GM19328 (cell line): ENCODE measurements at regions not wholly inside any gene's neighbourhood (a gene's known extent, or its start where the extent isn't known, plus 50 kb on each side); places are given as distances from the start of the nearest gene placed in this dataset.

Experiments
- ATAC-seq: cut with Tn5 transposase; IDR thresholded peaks from one replicate; pipeline ENCODE4 v1.9.1; 2021; ENCODE audit warnings: mild to moderate bottlenecking, moderate library complexity; ENCODE audit not compliant: unreplicated experiment

GRCh38 chr11:71311928-71312510, 59.6 kb upstream of the SHANK2 start:
- ATAC-seq = no peak

DNA sequence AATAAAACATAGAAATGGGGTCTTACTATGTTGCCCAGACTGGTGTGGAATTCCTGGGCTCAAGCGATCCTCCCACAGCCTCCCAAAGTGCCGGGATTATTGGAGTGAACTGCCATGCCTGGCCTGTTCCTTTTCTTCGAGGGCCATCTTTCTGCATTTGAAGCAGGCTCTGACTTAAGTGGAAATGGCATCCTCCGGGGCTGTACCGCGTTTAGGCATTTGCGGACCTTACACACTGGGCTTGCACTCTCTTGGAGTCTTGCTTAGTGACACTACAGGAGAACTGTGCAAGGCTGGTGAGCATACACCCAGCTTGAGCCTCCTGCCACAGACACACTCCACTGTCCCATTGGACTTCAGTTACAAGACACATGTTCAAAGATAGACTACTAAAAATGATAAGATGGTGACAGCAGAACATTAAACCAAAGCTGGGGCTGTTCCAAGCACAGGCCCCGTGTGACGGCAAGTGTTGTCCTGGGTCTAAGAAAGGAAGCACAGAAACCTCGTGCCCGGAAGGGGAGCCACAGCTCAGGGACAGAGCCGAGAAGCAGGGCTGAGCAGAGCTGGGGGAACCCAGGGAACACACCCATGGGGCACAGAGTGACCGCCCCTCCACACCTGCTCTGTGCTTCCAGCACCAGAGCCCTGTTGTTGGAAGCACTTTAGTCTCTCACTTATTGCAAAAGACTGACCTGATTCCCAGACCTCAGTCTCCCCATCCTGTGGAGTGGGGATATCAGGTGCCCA, 59.0 kb upstream of the SHANK2 start:
- no peak for ATAC-seq

- no peak for ATAC-seq
These were observed 57.8 kb upstream of the SHANK2 start for GRCh38 chr11:71310184-71310583.

- ATAC-seq = no peak
These were observed 57.2 kb upstream of the SHANK2 start for GRCh38 chr11:71309611-71310010.

- ATAC-seq = no peak
These were observed 56.8 kb upstream of the SHANK2 start for GRCh38 chr11:71309181-71309580.

GRCh38 chr11:71307811-71308645, 55.7 kb upstream of the SHANK2 start:
- ATAC-seq = no peak

- ATAC-seq = no peak
These were observed 53.2 kb upstream of the SHANK2 start for GRCh38 chr11:71305451-71306125.

DNA sequence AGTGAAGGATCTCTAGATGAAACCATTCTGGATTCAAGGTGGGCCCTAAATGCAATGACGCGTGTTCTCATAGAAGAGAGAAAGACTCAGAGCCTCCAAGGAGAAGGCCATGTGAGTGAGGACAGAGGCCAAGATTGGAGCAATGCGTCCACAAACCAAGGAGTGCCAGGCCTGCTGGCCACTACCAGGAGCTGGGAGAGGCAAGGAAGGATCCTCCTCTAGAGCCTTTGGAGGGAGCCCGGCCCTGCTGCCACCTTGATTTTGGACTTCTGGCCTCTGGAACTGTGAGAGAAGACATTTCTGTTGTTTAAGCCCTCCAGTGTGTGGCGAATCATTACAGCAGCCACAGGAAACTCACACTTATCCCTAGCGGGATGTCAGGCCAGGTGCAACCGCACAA, 52.7 kb upstream of the SHANK2 start:
- no peak for ATAC-seq

DNA sequence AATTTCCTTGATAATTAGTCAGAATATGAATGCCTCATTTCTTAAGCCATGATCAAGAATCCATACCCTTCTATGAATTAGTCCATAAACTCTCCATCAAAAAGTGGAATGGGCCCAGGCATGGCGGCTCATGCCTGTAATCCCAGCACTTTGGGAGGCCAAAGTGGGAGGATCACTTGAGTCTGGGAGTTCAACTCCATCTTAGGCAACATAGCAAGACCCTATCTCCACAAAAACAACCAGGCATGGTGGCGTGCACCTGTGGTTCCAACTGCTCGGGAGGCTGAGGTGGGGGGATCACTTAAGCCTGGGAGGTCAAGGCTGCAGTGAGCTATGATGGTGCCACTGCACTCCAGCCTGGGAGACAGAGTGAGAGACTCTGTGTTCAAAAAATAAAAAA, 52.1 kb upstream of the SHANK2 start:
- no peak for ATAC-seq

- no peak for ATAC-seq
These were observed 51.7 kb upstream of the SHANK2 start for GRCh38 chr11:71304045-71304444.

- no peak for ATAC-seq
These were observed 50.5 kb upstream of the SHANK2 start for GRCh38 chr11:71302911-71303310.

DNA sequence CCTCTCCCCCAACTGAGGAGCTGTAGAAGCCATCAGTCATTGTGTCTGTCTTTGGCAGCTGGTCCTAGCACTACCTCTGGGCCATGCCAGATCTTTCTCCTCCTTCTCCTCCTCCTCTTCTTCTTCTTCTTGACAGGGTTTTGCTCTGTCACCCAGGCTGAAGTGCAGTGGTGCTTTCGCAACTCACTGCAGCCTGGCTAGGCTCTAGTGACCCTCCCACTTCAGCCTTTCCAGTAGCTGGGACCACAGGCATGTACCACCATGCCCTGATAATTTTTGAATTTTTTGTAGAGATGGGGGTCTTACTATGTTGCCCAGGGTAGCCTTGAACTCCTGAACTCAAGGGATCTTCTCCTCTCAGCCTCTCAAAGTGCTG, 50.1 kb upstream of the SHANK2 start:
- no peak for ATAC-seq
